ENCODE measurements at regions not wholly inside any gene's neighbourhood (a gene's known extent, or its start where the extent isn't known, plus 50 kb on each side); places are given as distances from the start of the nearest gene placed in this dataset.

DNA sequence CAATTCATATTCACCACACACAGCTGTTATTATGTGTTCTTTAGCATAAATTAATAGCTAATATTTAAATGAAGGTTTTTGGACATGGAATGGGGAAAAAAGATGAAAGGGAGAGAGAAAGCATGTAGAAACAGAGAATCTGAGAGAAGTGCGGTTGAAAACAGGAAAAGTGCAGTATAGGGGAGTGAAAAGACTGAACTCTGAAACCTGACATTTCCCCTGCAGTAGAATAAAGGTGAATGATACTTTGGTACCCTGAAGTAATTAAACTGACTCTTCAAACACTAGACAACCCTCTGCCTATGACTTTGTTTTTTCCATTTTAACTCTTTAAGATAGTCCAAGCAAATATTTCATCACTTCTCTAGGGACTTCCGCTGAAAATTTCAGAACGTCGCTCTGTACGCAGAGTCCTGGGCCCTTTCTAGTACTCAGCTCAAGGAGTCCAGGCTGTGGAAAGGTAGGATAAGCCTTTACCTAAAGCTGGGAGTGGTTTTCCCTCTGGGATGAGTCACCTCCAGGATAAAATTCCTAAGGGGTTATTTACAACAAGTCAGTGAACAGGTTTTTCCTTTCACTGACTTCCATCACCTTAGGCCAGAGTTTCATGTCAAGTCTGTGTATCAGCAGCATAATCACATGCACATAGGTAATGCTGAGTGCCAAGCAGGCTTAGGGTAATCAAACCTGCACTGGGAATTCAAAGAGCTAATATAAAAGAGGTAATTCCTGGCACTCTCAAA is 614.5 kb downstream of the PKHD1 start:
- TF ChIP-seq, protein P1, sequence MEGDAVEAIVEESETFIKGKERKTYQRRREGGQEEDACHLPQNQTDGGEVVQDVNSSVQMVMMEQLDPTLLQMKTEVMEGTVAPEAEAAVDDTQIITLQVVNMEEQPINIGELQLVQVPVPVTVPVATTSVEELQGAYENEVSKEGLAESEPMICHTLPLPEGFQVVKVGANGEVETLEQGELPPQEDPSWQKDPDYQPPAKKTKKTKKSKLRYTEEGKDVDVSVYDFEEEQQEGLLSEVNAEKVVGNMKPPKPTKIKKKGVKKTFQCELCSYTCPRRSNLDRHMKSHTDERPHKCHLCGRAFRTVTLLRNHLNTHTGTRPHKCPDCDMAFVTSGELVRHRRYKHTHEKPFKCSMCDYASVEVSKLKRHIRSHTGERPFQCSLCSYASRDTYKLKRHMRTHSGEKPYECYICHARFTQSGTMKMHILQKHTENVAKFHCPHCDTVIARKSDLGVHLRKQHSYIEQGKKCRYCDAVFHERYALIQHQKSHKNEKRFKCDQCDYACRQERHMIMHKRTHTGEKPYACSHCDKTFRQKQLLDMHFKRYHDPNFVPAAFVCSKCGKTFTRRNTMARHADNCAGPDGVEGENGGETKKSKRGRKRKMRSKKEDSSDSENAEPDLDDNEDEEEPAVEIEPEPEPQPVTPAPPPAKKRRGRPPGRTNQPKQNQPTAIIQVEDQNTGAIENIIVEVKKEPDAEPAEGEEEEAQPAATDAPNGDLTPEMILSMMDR (optimal IDR thresholded peaks at IDR 0.05 in 1 of 3, IDR thresholded peaks at IDR 0.05 in 1 of 3, conservative IDR thresholded peaks at IDR 0.05 in 1 of 3; ENCODE audit: extremely low read depth in 1 of 3, insufficient read depth in 2 of 3, low read length in 3 of 3), result no peak
- no peak for TF ChIP-seq EZH2 (IDR thresholded peaks at IDR 0.05; ENCODE audit: low read length)

All from keratinocyte (primary cell).